Stimulated activated CD8-positive, alpha-beta memory T cell treated with anti-CD3 and anti-CD28 coated beads, Interleukin-12 subunit alpha, Interleukin-12 subunit beta, amount 100 ng/mL, for 1 hour (primary cell): ENCODE measurements at regions not wholly inside any gene's neighbourhood (a gene's known extent, or its start where the extent isn't known, plus 50 kb on each side); places are given as distances from the start of the nearest gene placed in this dataset.
"Not testable (repeated sequence)": the region's sequence is repeated elsewhere in the genome, so short reads cannot be mapped to it uniquely, and the experiment has no call there.

Experiments used
- DNase-seq: peaks from one replicate; pipeline ENCODE4 v3.0.0-alpha.2; 2020; ENCODE audit warnings: low read depth

DNA sequence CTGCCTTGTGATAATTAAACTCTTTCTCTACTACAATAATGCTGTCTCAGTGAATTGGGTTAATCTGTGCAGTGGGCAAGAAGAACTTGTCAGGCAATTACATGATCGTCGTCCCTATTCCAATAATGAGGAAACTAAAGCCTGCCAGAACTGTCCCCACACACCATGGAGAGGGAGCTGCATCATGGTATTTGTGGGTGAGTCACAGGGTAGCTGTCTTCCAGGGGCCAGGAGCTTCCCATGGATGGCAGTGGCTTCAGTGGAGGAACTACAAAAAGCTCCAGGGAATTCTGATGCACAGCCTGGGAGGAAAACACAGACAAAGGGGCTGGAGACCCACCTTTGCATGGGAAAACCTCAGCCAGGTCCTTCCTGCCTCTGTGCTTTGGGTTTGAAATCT is 83.3 kb upstream of the C16orf82 start:
- DNase-seq: no peak

- no peak for DNase-seq
Observed at GRCh38 chr16:26985100-26986065, 81.3 kb upstream of the C16orf82 start.

DNA sequence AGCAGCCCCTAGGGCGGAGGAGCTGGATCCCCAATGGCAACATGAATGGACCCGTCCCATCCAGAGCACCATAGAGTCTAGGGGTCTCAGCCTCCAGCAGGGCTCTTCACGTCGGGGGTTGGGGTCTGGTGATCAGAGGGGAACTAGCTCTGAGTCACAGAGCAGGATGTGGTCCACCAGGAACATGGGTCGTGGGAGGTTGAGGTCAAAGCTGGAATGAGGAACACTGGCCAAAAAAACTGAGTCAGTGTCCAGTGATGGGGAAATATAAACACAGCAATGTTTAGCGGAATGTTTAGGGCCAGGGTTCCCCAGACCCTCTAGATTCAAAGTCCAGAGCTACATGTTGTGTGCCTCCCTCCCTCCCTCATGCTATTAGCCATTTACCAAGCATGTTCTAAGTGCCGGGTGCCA is 79.1 kb upstream of the C16orf82 start:
- DNase-seq: no peak

- no peak for DNase-seq
Observed at GRCh38 chr16:26988186-26988585, 78.5 kb upstream of the C16orf82 start.

GRCh38 chr16:26990384-26991120 is 76.2 kb upstream of the C16orf82 start:
- not testable (repeated sequence) for DNase-seq

DNA sequence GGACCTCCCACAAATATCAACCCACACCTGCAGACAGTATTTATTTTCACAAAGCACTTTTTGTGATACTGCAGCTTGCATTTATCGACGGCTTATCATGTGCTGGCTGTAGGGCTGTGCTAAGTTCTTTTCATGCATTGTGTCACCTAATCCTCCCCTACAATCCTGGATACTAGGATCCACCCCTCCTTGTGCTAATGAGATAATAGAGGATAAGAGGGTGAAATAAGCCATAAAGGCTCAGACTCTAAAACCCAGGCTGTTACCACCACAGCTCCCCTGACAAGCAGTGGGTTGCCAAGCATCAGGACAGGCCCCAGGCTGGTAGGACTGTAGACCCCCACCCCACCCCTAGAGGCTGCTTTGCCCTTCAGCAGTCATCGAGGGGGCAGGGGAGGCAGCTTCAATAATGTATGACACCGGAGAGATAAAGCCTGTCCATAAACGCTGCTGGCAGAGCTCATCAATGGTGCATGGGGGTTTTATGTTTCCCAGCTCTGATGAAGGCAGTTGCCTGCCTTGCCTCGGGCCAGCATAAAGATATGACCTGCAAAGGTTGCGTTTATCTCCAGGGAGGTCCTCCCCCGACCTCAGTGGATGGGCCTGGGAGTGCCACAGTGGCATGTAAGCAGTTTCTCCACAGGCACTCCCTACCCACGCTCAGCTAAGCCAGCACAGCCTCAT is 73.9 kb upstream of the C16orf82 start:
- no peak for DNase-seq

DNA sequence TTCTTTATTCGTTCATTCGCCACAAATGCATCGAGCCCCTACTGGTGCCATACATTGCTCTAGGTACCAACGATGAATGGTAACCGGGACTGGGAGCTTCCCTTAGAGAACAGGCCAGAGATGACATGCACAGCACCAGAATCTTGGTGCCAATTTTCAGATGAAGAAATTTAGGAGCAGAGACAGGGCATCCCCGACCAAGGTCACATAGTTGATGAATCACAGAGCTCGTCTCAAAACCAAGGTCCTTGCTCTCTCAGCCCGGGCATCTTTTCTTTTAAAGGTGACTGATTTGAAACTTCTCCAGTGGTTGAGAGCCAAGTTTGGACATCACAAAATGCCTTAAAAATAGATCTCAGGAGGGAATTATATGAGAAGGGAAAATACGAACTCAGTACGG is 73.2 kb upstream of the C16orf82 start:
- no peak for DNase-seq

DNA sequence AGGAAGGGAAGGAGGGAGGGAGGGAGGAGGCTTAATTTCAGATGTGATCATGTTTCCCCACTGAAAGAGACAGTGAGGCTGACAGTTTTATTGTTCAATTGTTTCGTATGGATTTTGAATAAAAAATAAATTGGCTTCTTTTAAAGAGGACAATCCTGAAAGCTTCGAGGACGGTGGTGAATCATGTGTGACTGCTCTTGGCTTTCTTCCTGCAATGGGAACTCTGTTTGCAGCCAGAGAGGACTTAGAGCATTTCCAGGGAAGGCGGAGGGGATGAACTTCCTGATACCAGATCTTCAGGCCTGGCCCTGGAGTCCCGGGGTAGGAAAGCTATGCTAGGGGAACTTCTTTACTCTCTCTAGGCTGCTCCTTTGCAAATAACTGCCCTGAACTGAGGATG is 72.8 kb upstream of the C16orf82 start:
- DNase-seq: no peak

DNA sequence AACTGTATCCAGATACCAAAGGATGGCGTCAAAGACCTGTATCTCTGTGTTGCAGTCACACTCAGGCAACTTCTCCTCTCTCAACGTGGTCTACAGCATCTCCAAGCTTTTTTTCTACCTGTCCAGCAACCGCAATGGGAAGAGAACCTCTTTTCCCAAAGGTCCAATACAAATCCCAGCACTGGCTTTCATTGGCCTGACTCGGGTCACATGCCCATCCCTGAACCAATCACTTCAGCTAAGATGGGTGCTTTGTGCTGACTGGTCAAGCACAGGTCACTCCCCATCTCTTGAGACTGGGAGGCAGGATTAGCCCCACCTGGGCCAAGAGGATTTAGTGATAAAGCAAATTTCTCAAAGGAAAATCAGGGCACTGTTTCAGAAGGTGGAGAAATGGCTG is 71.2 kb upstream of the C16orf82 start:
- DNase-seq: no peak

GRCh38 chr16:27005386-27005785 is 61.3 kb upstream of the C16orf82 start:
- no peak for DNase-seq
